ENCODE measurements at regions not wholly inside any gene's neighbourhood (a gene's known extent, or its start where the extent isn't known, plus 50 kb on each side); places are given as distances from the start of the nearest gene placed in this dataset.
"Not testable (repeated sequence)": the region's sequence is repeated elsewhere in the genome, so short reads cannot be mapped to it uniquely, and the experiment has no call there.

DNA sequence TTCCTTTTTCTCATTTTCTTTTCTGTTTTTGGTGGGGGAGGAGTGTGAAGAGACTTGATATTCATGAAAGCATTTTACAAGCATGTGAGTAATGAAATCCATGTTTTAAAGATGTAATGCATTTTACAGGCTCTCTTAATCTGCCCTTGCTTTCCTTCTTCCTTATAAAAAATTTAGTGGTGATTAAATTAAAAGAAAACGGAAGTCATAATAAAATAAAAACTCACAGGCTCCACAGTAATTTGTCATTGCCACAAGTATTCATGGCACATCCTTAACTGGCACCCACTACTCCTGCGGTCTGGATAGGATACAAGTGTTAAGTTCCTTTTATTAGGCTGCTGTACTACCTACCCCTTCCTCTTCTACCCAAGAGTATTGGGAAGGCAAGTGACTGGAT is 241.2 kb downstream of the SLC4A3 start:
- no peak for ATAC-seq
- intact Hi-C loops (cut with DNase I, micrococcal nuclease): no loop called here
- DNase-seq: no peak

DNA sequence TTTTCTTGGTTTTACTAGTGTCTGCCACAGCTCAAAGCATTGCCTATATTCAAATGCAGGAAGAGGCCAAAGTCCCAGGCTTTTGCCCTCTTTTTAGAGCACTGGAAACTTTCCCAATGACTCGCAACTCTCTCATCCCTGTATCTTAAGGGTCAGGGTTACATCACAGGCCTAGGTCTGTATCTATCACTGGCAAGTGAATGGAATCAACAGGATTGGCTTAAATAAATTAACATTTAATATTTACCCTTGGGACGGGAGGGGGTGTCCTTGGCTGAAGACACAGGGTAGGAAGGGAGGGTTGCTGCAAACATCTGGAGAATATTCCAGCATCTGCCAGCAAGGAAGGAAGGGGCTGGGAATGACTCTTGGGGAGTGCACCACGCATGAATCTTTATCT is 242.6 kb downstream of the SLC4A3 start:
- intact Hi-C loops (cut with DNase I, micrococcal nuclease): no loop called here
- no peak for ATAC-seq

GRCh38 chr2:219871351-219871750 is 243.9 kb downstream of the SLC4A3 start:
- ATAC-seq (no peak), DNase-seq (no peak)
- intact Hi-C loops (cut with DNase I, micrococcal nuclease): no loop called here

More for the DNA sequence above, 242.6 kb downstream of the SLC4A3 start:
- no peak for DNase-seq

GRCh38 chr2:219875036-219875435 is 247.6 kb downstream of the SLC4A3 start:
- ATAC-seq (no peak), DNase-seq (no peak)
- intact Hi-C loops (cut with DNase I, micrococcal nuclease): no loop called here

- ATAC-seq; intact Hi-C loops (cut with DNase I, micrococcal nuclease): not testable (repeated sequence)
Measured at GRCh38 chr2:219875986-219876385, 248.6 kb downstream of the SLC4A3 start.

DNA sequence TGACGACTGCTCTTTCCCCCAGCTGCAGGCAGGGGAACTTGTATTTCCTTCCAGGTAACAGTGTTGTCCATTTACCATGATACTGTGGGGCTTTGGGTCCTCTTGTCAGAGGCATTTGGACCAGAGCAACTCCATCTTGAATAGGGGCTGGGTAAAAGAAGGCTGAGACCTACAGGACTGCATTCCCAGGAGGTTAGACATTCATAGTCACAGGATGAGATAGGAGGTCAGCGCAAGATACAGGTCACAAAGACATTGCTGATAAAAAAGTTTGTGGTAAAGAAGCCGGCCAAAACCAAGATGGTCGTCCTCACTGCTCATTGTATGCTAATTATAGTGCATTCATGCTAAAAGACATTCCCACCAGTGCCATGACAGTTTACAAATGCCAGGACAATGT is 249.5 kb downstream of the SLC4A3 start:
- intact Hi-C loops (cut with DNase I, micrococcal nuclease): no loop called here
- no peak for ATAC-seq
- no peak for DNase-seq

More at GRCh38 chr2:219875986-219876385, 248.6 kb downstream of the SLC4A3 start:
- DNase-seq: not testable (repeated sequence)

- DNase-seq: no peak
- intact Hi-C loops (cut with DNase I, micrococcal nuclease): no loop called here
- ATAC-seq: no peak
Measured at GRCh38 chr2:219877728-219878127, 250.3 kb downstream of the SLC4A3 start.

GRCh38 chr2:219878516-219878915 is 251.1 kb downstream of the SLC4A3 start:
- no peak for DNase-seq
- ATAC-seq: no peak

DNA sequence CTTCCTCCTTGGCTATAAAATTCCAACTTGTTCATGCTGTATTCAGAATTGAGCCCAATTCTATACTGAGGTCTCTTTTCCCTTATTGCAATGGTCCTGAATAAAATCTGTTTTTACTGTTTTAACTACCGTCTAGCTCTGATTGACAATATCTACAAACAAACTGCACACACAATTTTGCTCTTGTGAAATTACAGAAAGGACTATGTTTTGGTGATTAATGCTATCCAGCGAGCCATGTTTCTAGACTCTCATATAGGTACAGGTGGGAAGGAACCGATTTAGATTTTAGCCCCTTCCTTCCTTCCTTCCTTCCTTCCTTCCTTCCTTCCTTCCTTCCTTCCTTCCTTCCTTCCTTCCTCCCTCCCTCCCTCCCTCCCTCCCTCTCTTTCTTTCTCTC is 254.4 kb downstream of the SLC4A3 start:
- ATAC-seq: no peak
- no peak for DNase-seq
- intact Hi-C loops (cut with DNase I, micrococcal nuclease): no loop called here

More at GRCh38 chr2:219878516-219878915, 251.1 kb downstream of the SLC4A3 start:
- intact Hi-C loops (cut with DNase I, micrococcal nuclease): no loop called here

GRCh38 chr2:219886615-219887014 is 259.2 kb downstream of the SLC4A3 start:
- ATAC-seq (no peak), DNase-seq (no peak)
- intact Hi-C loops (cut with DNase I, micrococcal nuclease): no loop called here

DNA sequence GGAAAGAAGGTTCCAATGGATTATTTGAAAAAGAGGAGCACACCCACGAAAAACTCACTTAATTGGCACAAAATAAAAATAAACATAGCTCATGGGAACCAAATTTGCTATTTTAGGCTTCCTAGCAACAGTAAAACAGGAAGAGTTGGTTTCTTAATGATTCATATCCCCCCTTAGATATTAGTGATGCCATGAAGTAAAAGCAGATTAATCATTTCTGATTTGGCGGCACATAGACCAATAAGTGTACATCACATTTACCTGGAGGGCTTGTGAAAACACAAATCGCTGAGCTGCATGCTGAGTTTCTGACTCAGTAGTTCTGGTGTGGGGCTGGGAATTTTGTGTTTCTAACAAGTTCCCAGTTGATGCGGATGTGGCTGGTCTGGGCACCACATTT is 260.4 kb downstream of the SLC4A3 start:
- ATAC-seq: no peak
- intact Hi-C loops (cut with DNase I, micrococcal nuclease): no loop called here

GRCh38 chr2:219893541-219893940 is 266.1 kb downstream of the SLC4A3 start:
- ATAC-seq: no peak
- DNase-seq: no peak
- intact Hi-C loops (cut with DNase I, micrococcal nuclease): no loop called here

More for the DNA sequence above, 260.4 kb downstream of the SLC4A3 start:
- DNase-seq: no peak

DNA sequence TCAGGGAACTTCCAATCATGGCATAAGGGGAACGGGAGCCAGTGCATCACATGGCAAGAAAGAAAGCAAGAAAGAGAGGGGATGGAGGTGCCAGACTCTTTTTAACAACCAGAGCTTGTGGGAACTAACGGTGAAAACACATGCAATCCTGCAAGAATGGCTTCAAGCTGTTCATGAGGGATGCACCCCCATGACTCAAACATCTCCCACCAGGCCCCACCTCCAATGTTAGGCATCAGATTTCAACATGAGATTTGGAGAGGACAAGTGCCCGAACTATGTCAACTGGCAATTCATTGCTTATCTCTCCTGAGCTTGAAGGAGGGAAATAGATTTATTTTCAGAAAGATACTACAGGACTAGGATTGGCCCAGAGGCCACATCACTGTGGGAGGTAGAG is 270.0 kb downstream of the SLC4A3 start:
- ATAC-seq: no peak
- no peak for DNase-seq
- intact Hi-C loops (cut with DNase I, micrococcal nuclease): no loop called here

GRCh38 chr2:219901155-219901554 is 273.7 kb downstream of the SLC4A3 start:
- no peak for ATAC-seq
- DNase-seq: no peak
- intact Hi-C loops (cut with DNase I, micrococcal nuclease): no loop called here

GRCh38 chr2:219902891-219903552 is 275.6 kb downstream of the SLC4A3 start:
- ATAC-seq (no peak), DNase-seq (no peak)
- intact Hi-C loops (cut with DNase I, micrococcal nuclease): no loop called here

DNA sequence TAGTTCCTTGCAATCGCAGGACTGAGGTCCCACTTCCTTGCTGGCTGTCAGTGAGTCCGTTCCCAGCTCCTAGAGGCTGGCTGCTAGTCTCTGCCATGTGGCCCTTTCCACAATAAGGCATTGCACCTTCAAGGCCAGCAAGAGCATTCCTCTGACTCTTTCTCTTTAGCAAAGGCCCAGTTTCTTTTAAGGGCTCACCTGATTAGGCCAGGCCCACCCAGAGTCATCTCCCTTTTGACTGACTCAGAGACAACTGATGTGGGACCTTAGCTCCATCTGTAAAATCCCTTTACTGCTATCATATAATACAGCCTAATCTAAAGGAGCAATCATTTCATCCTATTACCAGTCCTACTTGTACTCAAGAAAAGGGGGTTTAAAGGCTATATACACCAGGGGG is 278.2 kb downstream of the SLC4A3 start:
- no peak for ATAC-seq
- no peak for DNase-seq
- intact Hi-C loops (cut with DNase I, micrococcal nuclease): no loop called here

DNA sequence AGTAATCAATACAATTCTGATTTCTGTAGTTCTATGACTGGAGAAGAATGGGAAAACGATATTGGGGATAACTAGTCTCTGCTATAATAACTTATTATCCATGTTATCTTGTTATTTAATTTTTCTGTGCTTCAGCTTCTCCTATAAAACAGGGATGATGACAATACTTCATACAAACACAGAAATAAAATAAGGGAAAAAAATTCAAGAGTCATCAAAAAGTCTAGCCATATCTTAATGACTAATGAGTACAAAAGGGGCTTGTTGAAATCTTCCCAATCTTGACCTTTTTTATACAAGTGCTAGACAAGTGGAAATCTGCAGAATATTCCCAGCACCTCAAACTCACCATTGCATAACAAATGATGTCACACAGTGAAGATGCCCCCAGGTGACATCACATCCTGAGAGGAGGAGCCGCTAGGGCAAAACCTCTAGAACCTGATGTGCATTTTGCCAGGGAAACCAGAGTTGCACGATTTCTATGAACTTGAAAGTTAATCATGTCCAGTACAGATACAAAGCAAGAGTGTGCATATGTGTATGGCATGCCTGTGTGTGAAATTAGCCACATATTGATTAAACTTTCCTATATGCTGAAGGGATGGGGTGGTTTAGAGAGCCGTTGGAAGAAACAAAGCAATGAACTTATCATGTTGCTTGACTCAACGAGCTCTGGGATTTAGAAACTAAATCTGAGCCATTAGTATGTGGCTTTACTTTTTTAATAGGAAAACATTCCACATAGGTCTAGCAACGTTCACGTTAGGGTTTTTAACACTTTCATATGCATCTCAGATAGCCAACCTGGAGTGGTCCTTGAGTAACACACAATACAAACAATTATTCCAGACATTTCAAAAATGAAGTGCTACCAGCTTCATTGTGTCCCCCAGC is 278.9 kb downstream of the SLC4A3 start:
- ATAC-seq (no peak), DNase-seq (no peak)
- intact Hi-C loops (cut with DNase I, micrococcal nuclease): no loop called here

DNA sequence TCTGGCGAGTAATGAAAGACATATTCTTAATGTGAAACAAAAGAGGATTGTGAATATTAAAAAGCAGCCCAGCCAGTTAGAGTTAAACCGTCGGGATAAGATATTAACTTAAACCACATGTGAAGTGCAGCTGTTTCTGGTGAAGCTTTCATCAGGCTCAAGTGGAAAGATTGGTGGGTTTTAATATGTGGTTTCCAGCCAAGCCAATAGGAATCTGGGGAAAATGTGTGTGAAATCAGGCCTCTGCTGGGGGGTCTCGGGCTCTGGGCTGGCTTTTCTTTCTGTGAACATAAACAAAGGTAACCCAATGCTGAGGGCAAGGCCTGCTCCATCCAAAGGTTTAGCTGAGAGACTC is 279.6 kb downstream of the SLC4A3 start:
- ATAC-seq (no peak), DNase-seq (no peak)
- intact Hi-C loops (cut with DNase I, micrococcal nuclease): no loop called here

DNA sequence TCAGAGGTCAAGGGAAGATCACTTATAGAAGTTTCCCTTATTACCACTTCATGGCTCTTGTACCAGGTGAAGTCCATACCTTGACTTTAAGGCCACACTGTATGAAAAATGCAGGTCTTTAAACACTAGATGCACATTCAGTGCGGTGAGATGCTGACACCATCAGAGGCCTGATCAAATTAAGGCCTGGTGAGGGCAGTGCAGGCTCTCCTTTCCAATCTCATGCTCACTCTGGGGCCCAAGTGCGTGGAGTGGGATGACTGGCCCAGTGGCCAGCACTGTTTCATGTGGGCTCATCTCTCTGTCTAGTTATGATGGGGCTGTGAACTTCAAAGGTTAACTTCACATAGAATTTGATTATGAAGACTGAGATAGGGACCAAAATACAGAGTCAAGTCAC is 281.1 kb downstream of the SLC4A3 start:
- no peak for DNase-seq
- intact Hi-C loops (cut with DNase I, micrococcal nuclease): no loop called here
- no peak for ATAC-seq

- ATAC-seq (no peak), DNase-seq (no peak)
- intact Hi-C loops (cut with DNase I, micrococcal nuclease): no loop called here
Measured at GRCh38 chr2:219911541-219911940, 284.1 kb downstream of the SLC4A3 start.
